HEK293T (cell line): ENCODE measurements at regions not wholly inside any gene's neighbourhood (a gene's known extent, or its start where the extent isn't known, plus 50 kb on each side); places are given as distances from the start of the nearest gene placed in this dataset.

Source experiments
- ARNT ChIP-seq: fragments of 450-650 bp; IDR thresholded peaks from 2 replicates; pipeline ENCODE4 v1.6.1; 2017; ENCODE audit warnings: mild to moderate bottlenecking
- BHLHE40 ChIP-seq: fragments of 450-650 bp; IDR thresholded peaks from 2 replicates; pipeline ENCODE4 v1.6.1; 2016; ENCODE audit warnings: mild to moderate bottlenecking, moderate library complexity, borderline replicate concordance
- ELF4 ChIP-seq: fragments of 450-650 bp; IDR thresholded peaks from 2 replicates; pipeline ENCODE4 v1.6.1; 2017; ENCODE audit warnings: antibody characterized with exemption
- FOXA1 ChIP-seq: fragments of 450-650 bp; IDR thresholded peaks from 2 replicates; pipeline ENCODE4 v1.6.1; 2016; ENCODE audit warnings: mild to moderate bottlenecking
- FOXK2 ChIP-seq: fragments of 450-650 bp; IDR thresholded peaks from 2 replicates; pipeline ENCODE4 v1.6.1; 2016; ENCODE audit warnings: mild to moderate bottlenecking
- FOXM1 ChIP-seq: fragments of 450-650 bp; IDR thresholded peaks from 2 replicates; pipeline ENCODE4 v1.6.1; 2017; ENCODE audit warnings: mild to moderate bottlenecking, borderline replicate concordance
- HDGF ChIP-seq: fragments of 450-650 bp; IDR thresholded peaks from 2 replicates; pipeline ENCODE4 v1.6.1; 2017; ENCODE audit warnings: antibody characterized with exemption, borderline replicate concordance
- LEF1 ChIP-seq: fragments of 450-650 bp; IDR thresholded peaks from 2 replicates; pipeline ENCODE4 v1.6.1; 2017; ENCODE audit warnings: mild to moderate bottlenecking, borderline replicate concordance
- NFRKB ChIP-seq: fragments of 450-650 bp; IDR thresholded peaks from 2 replicates; pipeline ENCODE4 v1.6.1; 2016; ENCODE audit warnings: mild to moderate bottlenecking, moderate library complexity
- SP1 ChIP-seq: fragments of 450-650 bp; IDR thresholded peaks from 2 replicates; pipeline ENCODE4 v1.6.1; 2017
- SUZ12 ChIP-seq: fragments of 450-650 bp; IDR thresholded peaks from 2 replicates; pipeline ENCODE4 v1.6.1; 2016; ENCODE audit warnings: mild to moderate bottlenecking
- TARDBP ChIP-seq: fragments of 450-650 bp; IDR thresholded peaks from 2 replicates; pipeline ENCODE4 v1.6.1; 2016
- ZNF384 ChIP-seq: fragments of 450-650 bp; IDR thresholded peaks from 2 replicates; pipeline ENCODE4 v1.6.1; 2016
- TF ChIP-seq, protein P1 (sequence below): fragments of 450-650 bp; IDR thresholded peaks from 2 replicates; pipeline ENCODE4 v1.6.1; 2016

- TF ChIP-seq SP1 (no peak), ARNT (no peak), SUZ12 (no peak), LEF1 (no peak), FOXM1 (no peak), BHLHE40 (no peak), ELF4 (no peak), FOXK2 (no peak), FOXA1 (no peak), ZNF384 (no peak), TARDBP (no peak), NFRKB (no peak), HDGF (no peak)
- TF ChIP-seq, protein P1, sequence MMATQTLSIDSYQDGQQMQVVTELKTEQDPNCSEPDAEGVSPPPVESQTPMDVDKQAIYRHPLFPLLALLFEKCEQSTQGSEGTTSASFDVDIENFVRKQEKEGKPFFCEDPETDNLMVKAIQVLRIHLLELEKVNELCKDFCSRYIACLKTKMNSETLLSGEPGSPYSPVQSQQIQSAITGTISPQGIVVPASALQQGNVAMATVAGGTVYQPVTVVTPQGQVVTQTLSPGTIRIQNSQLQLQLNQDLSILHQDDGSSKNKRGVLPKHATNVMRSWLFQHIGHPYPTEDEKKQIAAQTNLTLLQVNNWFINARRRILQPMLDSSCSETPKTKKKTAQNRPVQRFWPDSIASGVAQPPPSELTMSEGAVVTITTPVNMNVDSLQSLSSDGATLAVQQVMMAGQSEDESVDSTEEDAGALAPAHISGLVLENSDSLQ = no peak
Measured at GRCh38 chr2:64880193-64880951, 108.8 kb upstream of the SLC1A4 start.
